ENCODE measurements at regions not wholly inside any gene's neighbourhood (a gene's known extent, or its start where the extent isn't known, plus 50 kb on each side); places are given as distances from the start of the nearest gene placed in this dataset.

- Mint-ChIP-seq H3K9me3 (no peaks in the 10 kb centered on the region), H3K36me3 (peaks cover 33% of the 10 kb centered on the region), H3K27ac (peak overlapping the region; percentile 66), H3K4me1 (ENCODE audit: low read depth) (peaks cover 75% of the 10 kb centered on the region), H3K4me3 (no peak overlapping the region), H3K27me3 (no peaks in the 10 kb centered on the region)
- CTCF ChIA-PET, result interaction anchor here (1.3 to 7.7 kb wide), 4 partner anchors 15 to 146 kb away, joined by 4 to 60 read pairs (median 12); no protein-coding TSS in a partner anchor
- peak; percentile 63 for DNase-seq
- intact Hi-C loops (cut with micrococcal nuclease), result loop anchor here (10.0 kb wide), 1 partner anchor 368 kb away; no protein-coding TSS in a partner anchor
- POLR2A ChIA-PET, result interaction anchor here (0.7 to 2.0 kb wide), 2 partner anchors 17 to 23 kb away, joined by 3 to 8 read pairs; no protein-coding TSS in a partner anchor
These were observed 336.4 kb downstream of the SEC14L1 start for GRCh38 chr17:77476931-77477805.

DNA sequence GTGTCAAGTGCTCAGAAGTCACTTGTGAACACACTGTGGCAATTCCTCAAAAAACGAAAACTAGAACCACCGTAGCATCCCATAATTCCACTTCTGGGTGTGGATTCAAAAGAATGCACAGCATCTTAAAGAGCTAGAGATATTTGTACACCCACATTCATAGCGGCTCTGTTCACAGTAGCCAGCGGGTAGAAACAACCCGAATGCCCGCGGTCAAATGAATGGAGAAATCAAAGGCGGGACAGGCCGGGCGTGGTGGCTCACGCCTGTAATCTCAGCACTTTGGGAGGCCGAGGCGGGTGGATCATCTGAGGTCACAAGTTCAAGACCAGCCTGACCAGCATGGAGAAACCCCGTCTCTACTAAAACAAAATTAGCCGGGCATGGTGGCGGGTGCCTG, 337.5 kb downstream of the SEC14L1 start:
- no peak for DNase-seq
- POLR2A ChIA-PET, result interaction anchor here (0.7 to 2.0 kb wide), 2 partner anchors 18 to 24 kb away, joined by 3 to 8 read pairs; no protein-coding TSS in a partner anchor
- intact Hi-C loops (cut with micrococcal nuclease), result loop anchor here (10.0 kb wide), 1 partner anchor 367 kb away; no protein-coding TSS in a partner anchor
- Mint-ChIP-seq H3K4me1 (ENCODE audit: low read depth) (peaks cover 67% of the 10 kb centered on the region), H3K36me3 (peaks cover 31% of the 10 kb centered on the region), H3K9me3 (no peaks in the 10 kb centered on the region), H3K4me3 (no peak overlapping the region), H3K27ac (no peak overlapping the region), H3K27me3 (no peaks in the 10 kb centered on the region)
- CTCF ChIA-PET, result interaction anchor here (1.3 to 7.7 kb wide), 4 partner anchors 16 to 147 kb away, joined by 4 to 60 read pairs (median 12); no protein-coding TSS in a partner anchor

DNA sequence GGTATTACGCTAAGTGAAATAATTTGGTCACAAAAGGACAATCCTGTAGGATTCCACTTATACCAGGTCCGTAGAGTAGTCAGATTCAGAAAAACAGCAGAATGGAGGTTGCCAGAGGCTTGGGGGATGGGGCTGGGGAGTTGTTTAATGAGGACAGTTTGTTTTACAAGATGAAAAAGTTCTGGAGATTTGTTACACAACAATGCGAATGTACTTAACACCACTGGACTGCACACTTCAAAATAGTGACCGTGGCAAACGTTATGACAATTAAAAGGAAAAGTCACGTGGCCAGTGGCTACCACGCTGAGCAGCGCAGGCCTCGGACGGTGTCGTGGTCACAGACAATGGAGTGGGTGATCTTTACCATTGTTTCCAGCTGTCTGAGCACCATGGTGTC, 338.1 kb downstream of the SEC14L1 start:
- H3K4me3 Mint-ChIP-seq, result no peak overlapping the region
- intact Hi-C loops (cut with micrococcal nuclease), result loop anchor here (10.0 kb wide), 1 partner anchor 366 kb away; no protein-coding TSS in a partner anchor

DNA sequence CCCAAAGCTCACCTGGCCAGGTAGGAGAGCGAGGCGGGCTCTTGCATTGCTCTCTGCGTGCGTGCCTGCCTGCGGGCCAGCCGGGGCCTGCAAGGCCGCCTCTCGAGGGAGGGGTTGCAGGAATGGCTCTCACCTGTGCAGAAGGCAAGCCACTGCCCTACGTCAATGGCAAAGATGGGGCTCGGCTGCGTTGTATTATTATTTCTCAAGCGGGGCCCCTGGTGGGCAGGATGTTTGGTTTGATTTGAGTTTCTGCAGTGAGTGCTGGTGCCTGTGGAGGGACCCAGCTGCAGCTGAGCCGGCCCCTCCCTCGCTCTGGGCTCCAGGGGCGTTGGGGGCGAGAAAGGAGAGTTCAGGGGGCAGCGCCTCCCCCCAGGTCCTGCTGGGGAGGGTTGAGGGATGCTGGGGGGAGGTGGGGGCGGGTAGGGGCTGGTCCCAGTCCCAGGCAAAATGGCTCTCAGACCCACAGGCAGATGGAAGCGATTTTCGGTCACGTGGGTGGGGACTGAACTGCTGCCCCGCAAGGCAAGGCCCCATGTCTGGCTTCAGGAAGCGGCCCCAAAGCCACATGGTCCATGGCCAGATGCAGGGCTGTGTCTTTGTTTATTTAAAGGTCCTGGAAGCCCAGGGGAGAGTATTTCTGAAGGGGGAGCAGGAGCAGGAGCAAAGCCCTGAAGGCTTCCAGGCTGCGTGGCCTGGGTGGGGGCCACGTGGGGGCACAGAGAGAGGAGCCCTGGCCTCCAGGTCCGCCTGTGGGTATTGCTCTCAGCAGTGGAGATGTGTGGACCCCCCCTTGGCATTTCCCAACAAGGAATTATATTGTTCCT, 338.8 kb downstream of the SEC14L1 start:
- Mint-ChIP-seq H3K27me3 (no peaks in the 10 kb centered on the region), H3K27ac (peak overlapping the region; percentile 78), H3K4me3 (no peak overlapping the region), H3K4me1 (ENCODE audit: low read depth) (peaks cover 54% of the 10 kb centered on the region), H3K9me3 (no peaks in the 10 kb centered on the region), H3K36me3 (peaks cover 31% of the 10 kb centered on the region)
- ChIA-PET POLR2A (no interaction called here), CTCF (interaction anchor here (3.5 kb wide), 1 partner anchor 15 kb away, joined by 17 read pairs; no protein-coding TSS in a partner anchor)
- DNase-seq, result no peak
- intact Hi-C loops (cut with micrococcal nuclease), result loop anchor here (10.0 kb wide), 1 partner anchor 365 kb away; no protein-coding TSS in a partner anchor

More for the DNA sequence above, 338.1 kb downstream of the SEC14L1 start:
- peaks cover 61% of the 10 kb centered on the region for H3K4me1 Mint-ChIP-seq (ENCODE audit: low read depth)
- H3K9me3 Mint-ChIP-seq, result no peaks in the 10 kb centered on the region
- H3K27me3 Mint-ChIP-seq, result no peaks in the 10 kb centered on the region
- peaks cover 31% of the 10 kb centered on the region for H3K36me3 Mint-ChIP-seq
- no peak for DNase-seq
- CTCF ChIA-PET, result interaction anchor here (3.5 kb wide), 1 partner anchor 16 kb away, joined by 17 read pairs; no protein-coding TSS in a partner anchor
- POLR2A ChIA-PET, result no interaction called here
- peak overlapping the region; percentile 55 for H3K27ac Mint-ChIP-seq

- Mint-ChIP-seq H3K36me3 (peaks cover 28% of the 10 kb centered on the region), H3K27ac (no peak overlapping the region)
- intact Hi-C loops (cut with micrococcal nuclease), result no loop called here
These were observed 339.4 kb downstream of the SEC14L1 start for GRCh38 chr17:77480199-77480508.

GRCh38 chr17:77480509-77481215, 339.9 kb downstream of the SEC14L1 start:
- Mint-ChIP-seq H3K27me3 (no peaks in the 10 kb centered on the region), H3K27ac (no peak overlapping the region), H3K9me3 (no peaks in the 10 kb centered on the region), H3K4me3 (no peak overlapping the region), H3K36me3 (peaks cover 25% of the 10 kb centered on the region), H3K4me1 (ENCODE audit: low read depth) (peaks cover 43% of the 10 kb centered on the region)
- intact Hi-C loops (cut with micrococcal nuclease), result no loop called here
- POLR2A ChIA-PET, result no interaction called here
- CTCF ChIA-PET, result interaction anchor here (1.0 kb wide), 1 partner anchor 14 kb away, joined by 3 read pairs; no protein-coding TSS in a partner anchor
- DNase-seq, result no peak

More at GRCh38 chr17:77480199-77480508, 339.4 kb downstream of the SEC14L1 start:
- POLR2A ChIA-PET, result no interaction called here
- DNase-seq, result no peak
- Mint-ChIP-seq H3K27me3 (no peaks in the 10 kb centered on the region), H3K4me3 (no peak overlapping the region), H3K4me1 (ENCODE audit: low read depth) (peaks cover 48% of the 10 kb centered on the region), H3K9me3 (no peaks in the 10 kb centered on the region)
- CTCF ChIA-PET, result no interaction called here

DNA sequence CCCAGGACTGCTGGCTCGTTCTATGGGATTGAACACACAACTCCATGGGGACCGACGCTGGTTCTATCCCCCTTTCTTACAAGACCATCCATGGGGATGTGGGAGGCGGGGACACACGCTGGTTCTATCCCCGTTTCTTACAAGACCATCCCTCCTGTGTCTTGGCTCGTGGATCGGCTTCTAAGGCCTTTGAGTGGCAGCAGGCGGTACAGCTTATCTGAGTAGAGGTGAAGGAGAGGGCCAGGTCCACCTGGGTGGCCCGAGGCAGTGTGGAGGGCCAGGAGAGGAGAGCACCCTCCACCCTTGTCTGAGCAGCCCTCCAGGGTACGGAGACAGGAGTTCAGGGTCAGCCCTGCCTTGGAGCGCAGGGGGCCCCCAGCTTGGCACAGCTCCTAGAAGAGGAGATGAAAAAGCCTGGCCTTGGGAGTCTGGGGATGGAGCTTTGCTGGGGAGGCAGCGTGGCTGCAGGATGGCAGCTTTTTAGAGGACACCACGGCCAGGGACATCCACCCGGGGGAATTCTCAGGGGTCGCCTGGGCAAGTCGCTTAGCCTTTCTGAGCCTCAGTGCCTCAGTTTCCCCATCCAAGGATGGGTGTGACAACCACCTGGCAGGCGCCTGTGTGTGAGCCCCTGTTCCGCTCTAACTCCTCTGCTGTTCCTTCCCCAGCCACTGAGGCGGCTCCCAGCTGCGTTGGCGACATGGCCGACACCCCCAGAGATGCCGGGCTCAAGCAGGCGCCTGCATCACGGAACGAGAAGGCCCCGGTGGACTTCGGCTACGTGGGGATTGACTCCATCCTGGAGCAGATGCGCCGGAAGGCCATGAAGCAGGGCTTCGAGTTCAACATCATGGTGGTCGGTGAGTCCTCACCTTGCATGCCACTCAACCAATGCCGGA, 341.0 kb downstream of the SEC14L1 start:
- no peak for DNase-seq
- Mint-ChIP-seq H3K27me3 (no peaks in the 10 kb centered on the region), H3K36me3 (peaks cover 26% of the 10 kb centered on the region), H3K9me3 (no peaks in the 10 kb centered on the region), H3K4me1 (ENCODE audit: low read depth) (peaks cover 36% of the 10 kb centered on the region), H3K4me3 (no peak overlapping the region), H3K27ac (peak overlapping the region; percentile 49)
- intact Hi-C loops (cut with micrococcal nuclease), result no loop called here
- ChIA-PET CTCF (interaction anchor here (1.0 to 1.9 kb wide), 2 partner anchors 13 to 81 kb away, joined by 3 to 7 read pairs; no protein-coding TSS in a partner anchor), POLR2A (interaction anchor here (0.5 kb wide), 1 partner anchor 39 kb away, joined by 4 read pairs; no protein-coding TSS in a partner anchor)

DNA sequence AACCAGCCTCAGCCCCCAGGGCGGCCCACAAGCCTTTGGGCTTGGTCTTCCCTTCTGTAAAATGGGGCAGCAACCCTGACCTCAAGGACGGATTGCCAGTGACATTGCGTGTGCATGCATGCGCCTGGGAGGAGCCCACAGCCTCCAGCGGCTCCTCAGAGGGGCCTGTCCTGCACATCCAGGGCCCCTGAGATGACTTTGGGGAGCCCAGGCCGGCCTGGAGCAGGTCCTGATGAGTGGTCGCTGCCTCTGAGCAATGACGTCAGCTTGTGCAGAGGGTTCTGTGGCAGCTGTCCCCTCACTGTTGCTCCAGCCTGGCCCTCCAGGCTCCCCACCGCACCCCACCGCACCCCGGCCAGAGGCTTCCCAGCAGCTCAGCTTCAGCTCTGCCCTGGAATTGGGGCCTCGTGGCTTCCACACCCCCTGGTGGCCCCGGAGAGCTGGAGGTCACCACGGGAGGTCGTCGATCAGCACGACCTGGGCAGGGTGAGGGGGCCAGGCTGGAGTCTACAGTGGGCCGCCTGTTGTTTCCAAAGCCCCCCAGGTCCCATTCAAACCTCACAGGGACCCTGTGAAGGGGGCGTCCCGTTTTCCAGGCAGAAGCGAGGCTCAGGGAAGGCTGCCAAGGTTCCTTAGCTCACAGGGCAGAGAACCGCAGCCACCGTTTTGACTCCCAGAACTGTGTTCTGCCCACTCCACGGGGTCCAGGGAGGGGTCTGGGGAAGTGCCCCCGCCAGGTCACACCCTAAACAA, 341.8 kb downstream of the SEC14L1 start:
- CTCF ChIA-PET, result interaction anchor here (1.3 to 1.9 kb wide), 2 partner anchors 53 to 82 kb away, joined by 4 to 7 read pairs; no protein-coding TSS in a partner anchor
- H3K36me3 Mint-ChIP-seq, result peaks cover 22% of the 10 kb centered on the region
- intact Hi-C loops (cut with micrococcal nuclease), result no loop called here
- no peak for DNase-seq
- H3K9me3 Mint-ChIP-seq, result no peaks in the 10 kb centered on the region
- H3K27me3 Mint-ChIP-seq, result no peaks in the 10 kb centered on the region
- H3K4me3 Mint-ChIP-seq, result no peak overlapping the region
- no peak overlapping the region for H3K27ac Mint-ChIP-seq
- POLR2A ChIA-PET, result no interaction called here
- peaks cover 28% of the 10 kb centered on the region for H3K4me1 Mint-ChIP-seq (ENCODE audit: low read depth)

GRCh38 chr17:77483128-77483598, 342.4 kb downstream of the SEC14L1 start:
- no peak for DNase-seq
- intact Hi-C loops (cut with micrococcal nuclease), result no loop called here
- Mint-ChIP-seq H3K27me3 (no peaks in the 10 kb centered on the region), H3K27ac (no peak overlapping the region), H3K4me3 (no peak overlapping the region), H3K36me3 (peaks cover 22% of the 10 kb centered on the region), H3K9me3 (no peaks in the 10 kb centered on the region), H3K4me1 (ENCODE audit: low read depth) (peaks cover 23% of the 10 kb centered on the region)
- ChIA-PET POLR2A (no interaction called here), CTCF (interaction anchor here (1.0 to 1.9 kb wide), 3 partner anchors 54 to 83 kb away, joined by 3 to 7 read pairs (median 4); no protein-coding TSS in a partner anchor)

- no peaks in the 10 kb centered on the region for H3K9me3 Mint-ChIP-seq
- H3K27ac Mint-ChIP-seq, result no peak overlapping the region
- intact Hi-C loops (cut with micrococcal nuclease), result no loop called here
- ChIA-PET POLR2A (interaction anchor here (0.8 kb wide), 1 partner anchor 68 kb away, joined by 3 read pairs; no protein-coding TSS in a partner anchor), CTCF (interaction anchor here (1.0 kb wide), 1 partner anchor 84 kb away, joined by 3 read pairs; no protein-coding TSS in a partner anchor)
- peaks cover 27% of the 10 kb centered on the region for H3K36me3 Mint-ChIP-seq
- DNase-seq, result no peak
- no peak overlapping the region for H3K4me3 Mint-ChIP-seq
- H3K4me1 Mint-ChIP-seq (ENCODE audit: low read depth), result peaks cover 18% of the 10 kb centered on the region
- H3K27me3 Mint-ChIP-seq, result no peaks in the 10 kb centered on the region
These were observed 343.3 kb downstream of the SEC14L1 start for GRCh38 chr17:77484111-77484510.
